ENCODE measurements at regions not wholly inside any gene's neighbourhood (a gene's known extent, or its start where the extent isn't known, plus 50 kb on each side); places are given as distances from the start of the nearest gene placed in this dataset.

DNA sequence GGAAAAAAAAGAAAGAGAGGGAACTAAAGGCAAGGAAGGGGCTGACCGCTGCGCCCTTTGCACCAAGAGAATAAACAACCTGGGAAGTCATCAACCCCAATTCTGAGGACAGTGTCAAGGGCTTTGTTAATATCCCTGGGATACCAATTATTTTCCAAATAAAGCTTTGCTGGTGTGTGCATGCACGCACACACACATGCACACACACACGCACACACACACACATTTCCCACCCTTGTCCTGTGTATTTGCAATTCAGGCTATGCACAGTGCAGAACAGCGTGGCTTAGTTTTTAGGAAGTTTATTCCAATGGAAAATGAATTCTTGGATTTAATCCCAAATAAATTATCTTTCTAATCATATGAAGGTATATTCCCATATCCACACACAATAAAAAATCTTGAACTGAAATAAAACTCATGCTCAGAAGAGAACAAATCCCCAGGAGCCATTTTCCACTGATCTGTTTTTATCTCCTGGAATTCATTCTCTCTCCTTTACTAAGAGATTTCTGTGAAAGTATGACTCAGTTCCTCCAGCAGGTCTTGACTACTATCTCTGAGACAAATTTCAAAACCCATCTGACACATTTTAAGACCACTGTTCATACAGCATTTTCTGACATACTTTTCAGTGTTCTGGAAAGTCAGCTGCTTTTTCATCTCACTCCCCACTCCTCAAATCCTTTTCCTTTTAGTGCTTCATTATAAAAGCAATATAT lies 334.4 kb upstream of the ATP2B1 start:
- no peak for DNase-seq (ENCODE audit: low spot score in 2 of 2)
- Mint-ChIP-seq H3K4me1 (peaks cover 7% of the 10 kb centered on the region), H3K4me3 (no peak overlapping the region), H3K27ac (no peak overlapping the region), H3K9me3 (no peaks in the 10 kb centered on the region), H3K27me3 (no peaks in the 10 kb centered on the region), H3K36me3 (no peaks in the 10 kb centered on the region)
- no peak for ATAC-seq (ENCODE audit: low read depth)

- Mint-ChIP-seq H3K36me3 (peaks cover 4% of the 10 kb centered on the region), H3K9me3 (peaks cover 8% of the 10 kb centered on the region), H3K27me3 (no peaks in the 10 kb centered on the region), H3K27ac (no peak overlapping the region), H3K4me3 (no peak overlapping the region), H3K4me1 (peaks cover 10% of the 10 kb centered on the region)
- ATAC-seq (ENCODE audit: low read depth) = no peak
- no peak for DNase-seq (ENCODE audit: low spot score in 2 of 2)
These were observed 329.7 kb upstream of the ATP2B1 start for GRCh38 chr12:90038289-90038688.

DNA sequence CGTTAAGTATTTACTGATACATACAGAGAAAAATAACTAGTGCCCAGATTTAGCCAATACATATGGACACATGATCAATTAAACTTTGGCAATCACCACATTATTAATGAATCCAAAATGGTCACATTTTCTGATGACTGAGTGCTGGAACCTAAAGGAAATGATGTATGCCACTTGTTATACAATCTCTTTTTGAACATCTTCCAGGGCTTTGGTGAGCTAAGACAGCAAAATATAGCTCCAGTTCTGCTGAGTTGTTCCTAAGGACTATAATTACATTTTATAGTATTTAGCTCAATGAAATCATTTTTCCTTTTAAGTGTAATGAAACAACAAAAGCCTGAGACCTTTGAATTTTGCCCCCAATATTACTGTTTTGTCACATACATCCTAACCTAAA lies 329.1 kb upstream of the ATP2B1 start:
- DNase-seq (ENCODE audit: low spot score in 2 of 2) (no peak), ATAC-seq (ENCODE audit: low read depth) (no peak)
- Mint-ChIP-seq H3K27ac (no peak overlapping the region), H3K4me3 (no peak overlapping the region), H3K9me3 (peaks cover 8% of the 10 kb centered on the region), H3K36me3 (peaks cover 4% of the 10 kb centered on the region), H3K4me1 (peaks cover 10% of the 10 kb centered on the region), H3K27me3 (no peaks in the 10 kb centered on the region)

GRCh38 chr12:90036637-90037036 lies 328.0 kb upstream of the ATP2B1 start:
- Mint-ChIP-seq H3K36me3 (peaks cover 4% of the 10 kb centered on the region), H3K4me3 (no peak overlapping the region), H3K27me3 (no peaks in the 10 kb centered on the region), H3K4me1 (peaks cover 5% of the 10 kb centered on the region), H3K27ac (no peak overlapping the region), H3K9me3 (peaks cover 8% of the 10 kb centered on the region)
- DNase-seq (ENCODE audit: low spot score in 2 of 2) (no peak), ATAC-seq (ENCODE audit: low read depth) (no peak)

GRCh38 chr12:90030726-90031125 lies 322.1 kb upstream of the ATP2B1 start:
- H3K9me3 Mint-ChIP-seq = peaks cover 4% of the 10 kb centered on the region
- H3K36me3 Mint-ChIP-seq = peaks cover 4% of the 10 kb centered on the region
- no peaks in the 10 kb centered on the region for H3K4me1 Mint-ChIP-seq
- DNase-seq (ENCODE audit: low spot score in 2 of 2) (no peak), ATAC-seq (ENCODE audit: low read depth) (no peak)
- no peaks in the 10 kb centered on the region for H3K27me3 Mint-ChIP-seq
- no peak overlapping the region for H3K27ac Mint-ChIP-seq
- no peak overlapping the region for H3K4me3 Mint-ChIP-seq

DNA sequence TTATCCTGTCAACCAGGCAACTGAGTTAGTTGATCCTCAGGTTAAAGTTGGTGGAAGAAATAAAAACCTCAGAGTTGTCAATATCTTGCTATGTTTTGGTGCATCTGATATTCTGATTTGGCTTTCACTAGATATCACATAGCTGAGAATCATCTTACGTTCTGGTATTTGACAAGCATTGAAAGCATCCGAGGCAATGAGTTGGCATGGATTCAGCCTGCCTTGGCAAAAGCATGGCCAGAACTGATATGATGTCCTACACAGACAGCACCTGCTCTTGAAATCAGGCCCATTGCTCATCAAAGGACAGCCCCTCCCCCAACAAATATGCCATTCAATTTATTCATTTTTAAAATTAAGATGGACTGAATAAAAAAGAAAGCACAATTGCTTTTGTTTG lies 320.7 kb upstream of the ATP2B1 start:
- ATAC-seq (ENCODE audit: low read depth) (no peak), DNase-seq (ENCODE audit: low spot score in 2 of 2) (no peak)
- H3K27ac Mint-ChIP-seq = no peak overlapping the region
- H3K27me3 Mint-ChIP-seq = no peaks in the 10 kb centered on the region
- H3K4me3 Mint-ChIP-seq = no peak overlapping the region
- H3K36me3 Mint-ChIP-seq = no peaks in the 10 kb centered on the region
- no peaks in the 10 kb centered on the region for H3K4me1 Mint-ChIP-seq
- no peaks in the 10 kb centered on the region for H3K9me3 Mint-ChIP-seq

GRCh38 chr12:90028635-90029051 lies 320.0 kb upstream of the ATP2B1 start:
- no peak overlapping the region for H3K4me3 Mint-ChIP-seq
- H3K36me3 Mint-ChIP-seq = no peaks in the 10 kb centered on the region
- H3K27ac Mint-ChIP-seq = no peak overlapping the region
- H3K27me3 Mint-ChIP-seq = no peaks in the 10 kb centered on the region
- DNase-seq (ENCODE audit: low spot score in 2 of 2) (no peak), ATAC-seq (ENCODE audit: low read depth) (no peak)
- H3K9me3 Mint-ChIP-seq = no peaks in the 10 kb centered on the region
- H3K4me1 Mint-ChIP-seq = no peaks in the 10 kb centered on the region

DNA sequence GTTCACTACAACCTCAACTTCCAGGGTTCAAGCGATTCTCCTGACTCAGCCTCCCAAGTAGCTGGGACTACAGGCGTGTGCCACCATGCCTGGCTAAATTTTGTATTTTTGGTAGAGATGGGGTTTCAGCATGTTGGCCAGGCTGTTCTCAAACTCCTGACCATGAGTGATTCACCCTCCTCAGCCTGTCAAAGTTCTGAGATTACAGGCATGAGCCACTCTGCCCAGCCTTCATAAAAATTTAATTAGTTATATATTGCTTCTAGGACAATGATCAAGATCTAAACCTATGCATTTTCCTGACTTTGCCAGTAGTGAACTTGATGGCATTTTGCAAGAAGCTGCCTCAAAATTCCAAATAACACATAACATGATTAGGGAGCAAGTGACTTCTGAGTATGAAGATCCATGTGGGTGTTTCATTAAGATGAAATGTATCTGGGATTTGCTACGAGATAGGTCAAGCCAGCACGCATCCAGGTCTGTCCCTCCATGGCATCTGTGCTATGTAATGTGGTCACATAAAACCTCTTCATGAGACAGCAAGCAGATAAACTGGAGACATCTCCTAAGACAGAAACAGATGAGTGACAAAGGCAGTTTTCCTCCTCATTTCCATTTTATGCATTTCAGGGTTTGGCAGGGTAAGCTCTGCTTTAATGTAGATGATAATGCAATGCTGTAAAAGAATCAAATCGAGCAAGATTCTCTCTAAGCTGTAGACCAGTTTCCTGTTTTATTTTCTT lies 319.4 kb upstream of the ATP2B1 start:
- DNase-seq (ENCODE audit: low spot score in 2 of 2) (no peak), ATAC-seq (ENCODE audit: low read depth) (no peak)
- Mint-ChIP-seq H3K4me3 (no peak overlapping the region), H3K27ac (no peak overlapping the region), H3K27me3 (no peaks in the 10 kb centered on the region), H3K36me3 (no peaks in the 10 kb centered on the region), H3K4me1 (no peaks in the 10 kb centered on the region), H3K9me3 (no peaks in the 10 kb centered on the region)

DNA sequence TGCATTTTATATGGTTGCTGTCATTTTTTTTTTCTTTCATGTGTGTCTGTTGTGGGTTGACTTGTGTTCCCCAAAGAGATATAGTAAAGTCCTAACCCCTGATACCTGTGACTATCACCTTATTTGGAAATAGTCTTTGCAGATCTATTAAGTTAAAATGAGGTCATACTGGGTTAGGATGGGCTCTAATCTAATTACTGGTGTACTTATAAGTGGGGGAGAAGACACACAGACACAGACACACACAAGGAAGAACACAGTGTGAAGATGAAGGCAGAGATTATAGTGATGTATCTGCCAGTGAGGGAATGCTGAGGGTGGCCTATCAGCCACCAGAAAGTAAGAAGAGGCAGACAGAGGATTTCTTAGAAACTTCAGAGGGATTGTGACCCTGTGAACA lies 318.4 kb upstream of the ATP2B1 start:
- no peak overlapping the region for H3K4me3 Mint-ChIP-seq
- DNase-seq (ENCODE audit: low spot score in 2 of 2) = no peak

GRCh38 chr12:90026516-90026915 lies 317.9 kb upstream of the ATP2B1 start:
- no peak overlapping the region for H3K4me3 Mint-ChIP-seq
- DNase-seq (ENCODE audit: low spot score in 2 of 2) (no peak), ATAC-seq (ENCODE audit: low read depth) (no peak)
- H3K27me3 Mint-ChIP-seq = no peaks in the 10 kb centered on the region
- H3K36me3 Mint-ChIP-seq = no peaks in the 10 kb centered on the region
- no peaks in the 10 kb centered on the region for H3K9me3 Mint-ChIP-seq
- H3K27ac Mint-ChIP-seq = no peak overlapping the region
- no peaks in the 10 kb centered on the region for H3K4me1 Mint-ChIP-seq

More for the DNA sequence above, 318.4 kb upstream of the ATP2B1 start:
- ATAC-seq (ENCODE audit: low read depth) = no peak
- H3K9me3 Mint-ChIP-seq = no peaks in the 10 kb centered on the region
- no peaks in the 10 kb centered on the region for H3K4me1 Mint-ChIP-seq
- no peak overlapping the region for H3K27ac Mint-ChIP-seq
- H3K27me3 Mint-ChIP-seq = no peaks in the 10 kb centered on the region
- H3K36me3 Mint-ChIP-seq = no peaks in the 10 kb centered on the region

DNA sequence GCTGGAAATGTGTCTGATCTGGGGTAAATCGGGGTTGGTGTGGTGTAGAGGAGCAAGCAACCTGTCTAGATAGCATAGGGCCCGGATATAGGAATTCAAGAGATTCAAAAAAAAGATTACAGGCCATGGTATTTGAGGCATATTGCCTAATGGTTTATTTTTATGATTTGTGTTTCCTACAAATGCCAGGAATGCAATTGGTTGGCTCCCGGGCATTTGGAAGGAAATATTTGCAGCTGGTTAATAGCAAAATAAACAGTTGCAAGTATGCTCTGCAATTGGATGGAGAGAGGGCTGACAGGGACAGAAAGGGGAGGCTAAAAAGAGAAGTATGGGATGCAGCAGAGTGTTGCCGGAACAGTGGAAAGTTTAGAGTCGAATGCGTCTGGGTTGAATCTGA lies 315.6 kb upstream of the ATP2B1 start:
- DNase-seq (ENCODE audit: low spot score in 2 of 2) = no peak
- Mint-ChIP-seq H3K27me3 (no peaks in the 10 kb centered on the region), H3K4me1 (no peaks in the 10 kb centered on the region), H3K27ac (no peak overlapping the region), H3K9me3 (no peaks in the 10 kb centered on the region), H3K36me3 (no peaks in the 10 kb centered on the region), H3K4me3 (no peak overlapping the region)
- ATAC-seq (ENCODE audit: low read depth) = no peak

DNA sequence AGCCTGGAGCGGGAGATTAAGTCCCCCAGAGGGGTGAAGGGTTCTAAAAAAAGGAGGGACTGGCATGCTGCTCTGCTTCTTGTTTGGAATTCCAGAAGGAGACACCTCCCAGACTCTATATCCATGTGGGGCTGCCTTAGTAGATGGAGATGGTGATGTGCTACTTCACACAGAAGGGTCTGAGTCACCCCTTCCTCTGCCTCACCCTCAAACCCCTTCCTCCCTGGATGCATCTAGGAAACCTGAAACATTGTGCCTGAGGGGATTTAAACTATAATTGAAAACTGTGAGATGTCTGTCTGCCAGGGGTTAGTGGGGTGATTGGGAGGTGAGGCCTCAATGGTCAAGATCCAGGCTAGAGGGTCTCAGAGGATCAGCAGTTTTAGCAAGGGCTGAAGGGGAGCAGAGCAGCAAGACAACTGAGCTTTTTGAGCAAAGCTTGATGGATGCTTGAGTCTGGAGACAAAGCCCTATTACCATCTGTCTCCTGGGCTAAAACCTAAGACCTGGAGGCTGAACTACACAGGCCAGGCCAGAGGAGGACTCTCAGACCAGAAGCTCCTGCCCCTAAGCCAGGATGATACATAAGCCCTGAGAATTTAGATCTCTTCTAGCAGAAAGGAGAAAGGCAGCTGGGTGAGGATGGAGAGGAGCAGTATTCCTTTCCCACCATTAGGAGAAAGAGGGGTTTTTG lies 314.7 kb upstream of the ATP2B1 start:
- ATAC-seq (ENCODE audit: low read depth) (no peak), DNase-seq (ENCODE audit: low spot score in 2 of 2) (no peak)
- no peaks in the 10 kb centered on the region for H3K4me1 Mint-ChIP-seq
- H3K9me3 Mint-ChIP-seq = peaks cover 2% of the 10 kb centered on the region
- no peak overlapping the region for H3K27ac Mint-ChIP-seq
- H3K36me3 Mint-ChIP-seq = peaks cover 1% of the 10 kb centered on the region
- no peak overlapping the region for H3K4me3 Mint-ChIP-seq
- H3K27me3 Mint-ChIP-seq = no peaks in the 10 kb centered on the region

GRCh38 chr12:90021795-90022440 lies 313.3 kb upstream of the ATP2B1 start:
- H3K27me3 Mint-ChIP-seq = no peaks in the 10 kb centered on the region
- H3K36me3 Mint-ChIP-seq = peaks cover 1% of the 10 kb centered on the region
- ATAC-seq (ENCODE audit: low read depth) (no peak), DNase-seq (ENCODE audit: low spot score in 2 of 2) (no peak)
- no peak overlapping the region for H3K4me3 Mint-ChIP-seq
- H3K4me1 Mint-ChIP-seq = no peaks in the 10 kb centered on the region
- peaks cover 2% of the 10 kb centered on the region for H3K9me3 Mint-ChIP-seq
- H3K27ac Mint-ChIP-seq = no peak overlapping the region

GRCh38 chr12:90020881-90021280 lies 312.2 kb upstream of the ATP2B1 start:
- ATAC-seq (ENCODE audit: low read depth) = no peak
- peaks cover 1% of the 10 kb centered on the region for H3K36me3 Mint-ChIP-seq
- H3K9me3 Mint-ChIP-seq = peaks cover 2% of the 10 kb centered on the region
- H3K4me3 Mint-ChIP-seq = no peak overlapping the region
- no peaks in the 10 kb centered on the region for H3K4me1 Mint-ChIP-seq
- no peaks in the 10 kb centered on the region for H3K27me3 Mint-ChIP-seq
- DNase-seq (ENCODE audit: low spot score in 2 of 2) = no peak
- H3K27ac Mint-ChIP-seq = no peak overlapping the region
